PC-9 (cell line): ENCODE measurements at regions not wholly inside any gene's neighbourhood (a gene's known extent, or its start where the extent isn't known, plus 50 kb on each side); places are given as distances from the start of the nearest gene placed in this dataset.

Source experiments
- CTCF ChIP-seq: fragments of 200-600 bp; sonication (generic); conservative IDR thresholded peaks from 2 replicates; pipeline ENCODE4 v1.6.1; 2017; ENCODE audit warnings: mixed run types, antibody characterized with exemption, mild to moderate bottlenecking, moderate library complexity
- EZH2 ChIP-seq: fragments of 200-600 bp; sonication (generic); IDR thresholded peaks from 2 replicates; pipeline ENCODE4 v1.8.0; 2017; ENCODE audit warnings: antibody characterized with exemption, low read depth

- TF ChIP-seq CTCF (no peak), EZH2 (no peak)
Measured at GRCh38 chr4:34845926-34846325, 1398.4 kb downstream of the ARAP2 start.
